WERI-Rb-1 (cell line): ENCODE measurements at regions not wholly inside any gene's neighbourhood (a gene's known extent, or its start where the extent isn't known, plus 50 kb on each side); places are given as distances from the start of the nearest gene placed in this dataset.
"Not testable (repeated sequence)": the region's sequence is repeated elsewhere in the genome, so short reads cannot be mapped to it uniquely, and the experiment has no call there.

ENCODE experiments used
- DNase-seq: peaks from one replicate; pipeline ENCODE4 v3.0.0-alpha.2; 2020
- H3K27ac ChIP-seq: fragments of 250-450 bp; sonication (Bioruptor Pico); 2 replicates; pipeline ENCODE4 v1.5.1; 2020; ENCODE audit warnings: mild to moderate bottlenecking, moderate library complexity
- H3K27me3 ChIP-seq: fragments of 250-450 bp; sonication (Bioruptor Pico); 2 replicates; pipeline ENCODE4 v1.5.1; 2021; ENCODE audit warnings: mild to moderate bottlenecking, low read depth, moderate library complexity; ENCODE audit not compliant: insufficient read depth, severe bottlenecking
- H3K36me3 ChIP-seq: fragments of 250-450 bp; sonication (Bioruptor Pico); 2 replicates; pipeline ENCODE4 v1.5.1; 2020; ENCODE audit warnings: mild to moderate bottlenecking, moderate library complexity
- H3K4me3 ChIP-seq: 2 replicates; pipeline ENCODE4 v1.5.1; 2011; ENCODE audit warnings: low read depth, mild to moderate bottlenecking, control low read depth, low read length
- H3K9me3 ChIP-seq: fragments of 250-450 bp; sonication (Bioruptor Pico); 2 replicates; pipeline ENCODE4 v1.5.1; 2021; ENCODE audit warnings: mild to moderate bottlenecking, moderate library complexity; ENCODE audit not compliant: severe bottlenecking
- TF ChIP-seq, protein P1 (sequence below): IDR thresholded peaks from 2 replicates; pipeline ENCODE4 v1.5.1; 2011; ENCODE audit warnings: low read depth, mild to moderate bottlenecking, control low read depth, inconsistent platforms, low read length

DNA sequence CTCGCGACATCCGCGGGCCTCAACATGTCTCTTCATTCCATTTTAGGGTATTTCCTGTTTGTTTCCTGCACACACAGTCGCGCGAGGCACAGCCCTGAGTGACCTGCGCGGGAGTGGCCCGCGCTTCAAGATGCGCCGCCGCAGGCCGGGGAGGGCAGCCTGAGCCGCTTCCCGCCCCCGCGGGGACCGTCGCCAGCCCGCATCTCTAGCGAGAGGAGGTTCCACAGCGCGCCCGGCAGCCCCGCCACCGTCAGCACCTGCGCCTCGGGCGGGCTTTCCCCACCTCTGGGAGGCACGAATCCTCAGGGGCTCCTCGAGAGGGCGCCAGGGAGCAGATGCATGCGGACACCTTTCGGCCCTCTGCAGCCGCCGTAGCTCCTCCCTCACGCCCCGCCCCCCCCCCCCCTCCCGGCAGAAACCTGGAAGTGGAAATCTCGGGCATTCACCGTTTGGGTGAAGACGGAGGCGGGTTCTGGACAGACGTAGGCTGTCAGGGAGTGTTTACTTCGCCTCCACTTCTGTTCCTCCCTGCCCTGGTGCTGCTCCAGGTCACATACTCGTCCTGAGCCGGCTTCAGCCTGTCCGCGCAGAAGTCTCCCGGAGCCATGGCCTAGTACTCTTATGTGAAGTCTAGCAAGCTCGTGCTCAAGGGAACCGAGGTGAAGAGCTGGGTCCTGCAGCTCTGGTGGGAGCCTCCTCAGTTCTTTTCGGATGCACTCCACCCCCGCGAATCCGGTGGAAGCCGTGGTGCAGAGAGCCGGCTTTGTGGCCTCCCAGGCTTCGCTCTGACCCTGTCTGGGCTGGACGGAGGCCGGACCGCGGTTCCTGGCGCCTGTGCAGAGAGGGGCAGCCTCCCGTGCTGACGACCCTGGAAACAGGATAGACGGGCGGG is 880.5 kb upstream of the DEFB115 start:
- Histone ChIP-seq H3K36me3 (no peaks in the 10 kb centered on the region), H3K27ac (peak overlapping the region; percentile 61), H3K27me3 (no peaks in the 10 kb centered on the region), H3K4me3 (peak overlapping the region; percentile 54), H3K9me3 (no peaks in the 10 kb centered on the region)
- DNase-seq = peak; percentile 87
- TF ChIP-seq, protein P1, sequence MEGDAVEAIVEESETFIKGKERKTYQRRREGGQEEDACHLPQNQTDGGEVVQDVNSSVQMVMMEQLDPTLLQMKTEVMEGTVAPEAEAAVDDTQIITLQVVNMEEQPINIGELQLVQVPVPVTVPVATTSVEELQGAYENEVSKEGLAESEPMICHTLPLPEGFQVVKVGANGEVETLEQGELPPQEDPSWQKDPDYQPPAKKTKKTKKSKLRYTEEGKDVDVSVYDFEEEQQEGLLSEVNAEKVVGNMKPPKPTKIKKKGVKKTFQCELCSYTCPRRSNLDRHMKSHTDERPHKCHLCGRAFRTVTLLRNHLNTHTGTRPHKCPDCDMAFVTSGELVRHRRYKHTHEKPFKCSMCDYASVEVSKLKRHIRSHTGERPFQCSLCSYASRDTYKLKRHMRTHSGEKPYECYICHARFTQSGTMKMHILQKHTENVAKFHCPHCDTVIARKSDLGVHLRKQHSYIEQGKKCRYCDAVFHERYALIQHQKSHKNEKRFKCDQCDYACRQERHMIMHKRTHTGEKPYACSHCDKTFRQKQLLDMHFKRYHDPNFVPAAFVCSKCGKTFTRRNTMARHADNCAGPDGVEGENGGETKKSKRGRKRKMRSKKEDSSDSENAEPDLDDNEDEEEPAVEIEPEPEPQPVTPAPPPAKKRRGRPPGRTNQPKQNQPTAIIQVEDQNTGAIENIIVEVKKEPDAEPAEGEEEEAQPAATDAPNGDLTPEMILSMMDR = peak; percentile 66

DNA sequence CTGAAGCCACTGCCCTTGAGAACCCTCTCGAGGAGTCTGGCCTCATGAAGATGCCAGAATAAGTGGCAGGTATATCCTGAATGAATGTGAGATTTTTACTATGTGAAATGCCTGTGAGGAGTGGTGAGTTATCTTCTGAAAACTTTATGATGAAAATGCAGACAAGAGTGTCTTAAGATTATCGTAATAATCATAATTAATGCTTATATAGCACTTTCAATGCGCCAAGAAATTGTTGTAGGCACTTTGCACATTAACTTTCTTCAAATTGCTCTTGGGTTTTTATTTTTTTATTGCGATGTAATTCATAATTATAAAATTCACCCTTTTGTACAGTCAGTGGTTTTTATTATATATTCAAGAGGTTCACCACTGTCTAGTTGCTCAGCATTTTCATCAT is 879.1 kb upstream of the DEFB115 start:
- not testable (repeated sequence) for H3K9me3 ChIP-seq, H3K27me3 ChIP-seq, DNase-seq, H3K27ac ChIP-seq, H3K36me3 ChIP-seq, H3K4me3 ChIP-seq

DNA sequence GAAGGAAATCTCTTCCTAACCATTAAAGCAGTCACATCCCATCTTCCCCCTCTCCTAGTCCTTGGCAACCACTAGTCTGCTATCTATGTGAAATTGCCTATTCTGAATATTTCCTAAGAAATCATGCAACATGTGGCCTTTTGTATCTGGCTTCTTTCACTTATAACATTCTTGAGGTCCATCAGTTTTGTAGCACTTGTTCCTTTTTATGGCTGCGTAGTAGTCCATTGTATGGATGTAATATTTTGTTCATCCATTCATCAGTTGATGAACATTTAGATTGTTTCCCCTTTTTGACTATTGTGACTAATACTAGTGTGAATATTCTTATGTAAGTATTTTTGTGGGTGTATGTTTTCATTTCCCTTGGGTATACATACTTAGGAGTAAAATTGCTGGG is 878.7 kb upstream of the DEFB115 start:
- not testable (repeated sequence) for H3K27ac ChIP-seq, DNase-seq, H3K9me3 ChIP-seq, H3K36me3 ChIP-seq, H3K27me3 ChIP-seq, H3K4me3 ChIP-seq

DNA sequence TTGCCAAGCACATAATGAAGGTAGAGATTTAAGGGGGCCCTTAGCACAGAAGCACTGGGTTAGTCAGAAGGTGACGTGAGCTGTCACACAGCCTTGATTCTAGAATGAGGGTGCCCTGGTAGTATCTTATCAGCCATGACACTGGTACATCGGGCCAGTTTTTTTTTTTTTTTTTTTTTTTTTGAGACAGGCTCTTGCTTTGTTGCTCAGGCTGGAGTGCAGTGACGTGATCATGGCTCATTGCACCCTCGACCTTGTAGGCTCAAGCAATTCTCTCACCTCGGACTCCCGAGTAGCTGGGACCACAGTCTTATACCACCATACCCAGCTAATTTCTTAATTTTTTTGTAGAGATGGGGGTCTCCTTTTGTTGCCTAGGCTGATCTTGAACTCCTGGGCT is 872.6 kb upstream of the DEFB115 start:
- not testable (repeated sequence) for H3K36me3 ChIP-seq, H3K27me3 ChIP-seq, H3K4me3 ChIP-seq, DNase-seq, H3K27ac ChIP-seq, H3K9me3 ChIP-seq

DNA sequence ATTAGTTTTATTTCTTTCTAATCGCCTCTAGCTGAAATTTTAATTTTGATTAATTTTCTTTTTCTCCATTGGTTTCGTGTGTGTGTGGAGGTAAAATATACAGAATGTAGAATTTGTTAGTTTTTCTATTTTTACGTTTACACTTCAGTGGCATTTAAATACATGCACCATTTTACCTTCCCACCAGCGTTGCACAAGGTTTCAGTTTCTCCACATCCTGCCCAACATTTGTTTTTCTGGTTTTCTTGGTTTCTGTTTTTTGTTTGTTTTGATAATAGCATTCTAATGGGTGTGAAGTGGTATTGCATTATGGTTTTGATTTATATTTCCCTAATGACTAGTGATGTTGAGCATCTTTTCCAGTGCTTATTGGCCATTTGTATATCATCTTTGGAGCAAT is 871.4 kb upstream of the DEFB115 start:
- H3K36me3 ChIP-seq, H3K27me3 ChIP-seq, H3K27ac ChIP-seq, DNase-seq, H3K4me3 ChIP-seq, H3K9me3 ChIP-seq: not testable (repeated sequence)

DNA sequence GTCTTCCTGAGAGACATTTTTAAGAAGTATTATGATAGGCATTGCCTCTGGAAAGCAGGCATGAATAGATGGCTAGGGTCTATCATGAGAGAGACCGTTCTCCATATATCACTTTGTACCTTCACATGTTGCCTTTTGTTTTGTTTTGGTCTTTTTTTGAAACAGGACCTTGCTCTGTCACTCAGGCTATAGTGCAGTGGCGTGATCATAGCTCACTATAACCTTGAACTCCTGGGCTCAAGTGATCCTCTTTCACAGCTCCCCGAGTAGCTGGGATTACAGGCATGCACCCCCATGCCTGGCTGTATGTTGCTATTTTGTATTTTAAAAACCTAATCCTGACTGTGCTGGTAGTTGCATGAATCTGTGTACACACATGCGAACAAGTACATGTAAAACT is 869.6 kb upstream of the DEFB115 start:
- not testable (repeated sequence) for H3K27ac ChIP-seq, H3K36me3 ChIP-seq, H3K4me3 ChIP-seq, H3K9me3 ChIP-seq, H3K27me3 ChIP-seq, DNase-seq

DNA sequence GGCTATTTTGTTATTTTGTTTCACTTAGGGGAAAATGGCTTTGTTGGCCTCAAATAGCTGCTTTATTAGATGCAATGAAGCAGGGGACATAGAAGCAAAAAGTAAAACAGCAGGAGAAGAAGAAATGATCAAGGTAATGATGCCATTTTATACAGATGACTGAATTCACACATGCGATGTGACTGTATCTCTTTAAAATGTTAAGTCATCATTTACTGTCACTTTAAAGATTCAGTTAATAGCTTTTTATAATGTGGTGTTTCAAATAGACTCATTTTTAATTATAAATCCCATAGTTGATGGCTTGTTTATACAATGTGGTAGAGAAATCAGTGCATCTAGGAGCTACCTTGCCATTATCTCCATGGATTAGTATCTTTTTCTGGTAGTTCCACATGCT is 863.9 kb upstream of the DEFB115 start:
- H3K27me3 ChIP-seq, DNase-seq, H3K4me3 ChIP-seq, H3K36me3 ChIP-seq, H3K9me3 ChIP-seq, H3K27ac ChIP-seq: not testable (repeated sequence)

DNA sequence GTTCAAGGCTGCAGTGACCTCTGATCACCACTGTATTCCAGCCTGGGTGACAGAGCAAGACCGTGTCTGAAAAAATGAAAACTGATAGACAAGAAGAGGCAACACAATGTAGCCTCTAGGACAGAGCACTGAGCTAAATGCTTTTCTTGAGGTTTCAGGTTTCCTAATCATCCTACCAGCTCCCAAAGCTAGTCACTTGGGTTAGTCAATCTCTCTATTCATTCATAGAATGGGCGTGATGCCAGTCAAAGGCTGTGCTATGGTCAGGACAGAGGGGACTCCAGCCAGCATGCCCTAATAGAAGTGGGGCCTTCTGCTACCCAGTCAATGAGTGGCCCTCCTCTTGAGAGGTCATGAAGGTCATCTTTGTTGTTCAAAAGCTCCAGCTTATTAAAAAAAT is 860.4 kb upstream of the DEFB115 start:
- H3K36me3 ChIP-seq, H3K9me3 ChIP-seq, H3K4me3 ChIP-seq, DNase-seq, H3K27me3 ChIP-seq, H3K27ac ChIP-seq: not testable (repeated sequence)

DNA sequence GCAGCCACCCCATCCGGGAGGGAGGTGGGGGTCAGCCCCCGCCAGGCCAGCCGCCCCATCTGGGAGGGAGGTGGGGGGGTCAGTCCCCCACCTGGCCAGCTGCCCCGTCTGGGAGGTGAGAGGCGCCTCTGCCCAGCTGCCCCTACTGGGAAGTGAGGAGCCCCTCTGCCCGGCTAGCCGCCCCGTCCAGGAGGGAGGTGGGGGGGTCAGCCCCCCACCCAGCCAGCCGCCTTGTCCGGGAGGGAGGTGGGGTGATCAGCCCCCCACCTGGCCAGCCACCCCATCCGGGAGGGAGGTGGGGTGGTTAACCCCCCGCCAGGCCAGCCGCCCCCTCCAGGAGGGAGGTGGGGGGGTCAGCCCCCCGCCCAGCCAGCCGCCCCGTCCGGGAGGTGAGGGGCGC is 852.4 kb upstream of the DEFB115 start:
- not testable (repeated sequence) for H3K27ac ChIP-seq, H3K9me3 ChIP-seq, H3K4me3 ChIP-seq, H3K36me3 ChIP-seq, DNase-seq, H3K27me3 ChIP-seq

DNA sequence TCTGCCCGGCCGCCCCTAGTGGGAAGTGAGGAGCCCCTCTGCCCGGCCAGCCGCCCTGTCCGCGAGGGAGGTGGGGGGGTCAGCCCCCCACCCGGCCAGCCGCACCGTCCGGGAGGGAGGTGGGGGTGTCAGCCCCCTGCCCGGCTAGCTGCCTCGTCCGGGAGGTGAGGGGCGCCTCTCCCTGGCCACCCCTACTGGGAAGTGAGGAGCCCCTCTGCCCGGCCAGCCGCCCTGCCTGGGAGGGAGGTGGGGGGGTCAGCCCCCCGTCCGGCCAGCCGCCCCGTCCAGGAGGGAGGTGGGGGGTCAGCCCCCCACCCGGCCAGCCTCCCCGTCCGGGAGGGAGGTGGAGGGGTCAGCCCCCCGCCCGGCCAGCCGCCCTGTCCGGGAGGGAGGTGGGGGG is 851.9 kb upstream of the DEFB115 start:
- not testable (repeated sequence) for H3K9me3 ChIP-seq, DNase-seq, H3K27me3 ChIP-seq, H3K4me3 ChIP-seq, H3K27ac ChIP-seq, H3K36me3 ChIP-seq

DNA sequence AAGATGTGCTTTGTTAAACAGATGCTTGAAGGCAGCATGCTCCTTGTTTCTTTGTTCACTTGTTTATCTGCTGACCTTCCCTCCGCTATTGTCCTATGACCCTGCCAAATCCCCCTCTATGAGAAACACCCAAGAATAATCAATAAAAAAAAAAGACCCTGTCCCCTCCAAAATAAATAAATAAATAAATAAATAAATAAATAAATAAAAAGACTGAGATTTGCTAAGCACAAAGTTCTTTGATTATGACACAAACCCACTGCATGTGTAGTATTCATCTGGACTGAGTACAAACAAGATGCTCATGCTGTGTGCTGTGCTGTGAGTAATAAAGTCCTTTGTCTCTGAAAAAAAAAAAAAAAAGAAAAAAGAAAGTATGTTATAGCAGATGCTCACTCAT is 851.1 kb upstream of the DEFB115 start:
- H3K4me3 ChIP-seq, DNase-seq, H3K27me3 ChIP-seq, H3K36me3 ChIP-seq, H3K27ac ChIP-seq, H3K9me3 ChIP-seq: not testable (repeated sequence)
